ENCODE measurements at regions not wholly inside any gene's neighbourhood (a gene's known extent, or its start where the extent isn't known, plus 50 kb on each side); places are given as distances from the start of the nearest gene placed in this dataset.

- DNase-seq (ENCODE audit: insufficient read length, low spot score) (no peak), FAIRE-seq (no peak)
- no peak for TF ChIP-seq CTCF (IDR thresholded peaks at IDR 0.05; ENCODE audit: insufficient read depth, missing control alignments)
Measured at GRCh38 chr1:95382000-95382786, 148.2 kb downstream of the RWDD3 start.

GRCh38 chr1:95383111-95383510 is 149.1 kb downstream of the RWDD3 start:
- no peak for DNase-seq (ENCODE audit: insufficient read length, low spot score)
- no peak for FAIRE-seq
- no peak for TF ChIP-seq CTCF (IDR thresholded peaks at IDR 0.05; ENCODE audit: insufficient read depth, missing control alignments)

- DNase-seq (ENCODE audit: insufficient read length, low spot score) (no peak), FAIRE-seq (no peak)
- TF ChIP-seq CTCF (IDR thresholded peaks at IDR 0.05; ENCODE audit: insufficient read depth, missing control alignments): no peak
Measured at GRCh38 chr1:95384567-95384966, 150.6 kb downstream of the RWDD3 start.

- TF ChIP-seq CTCF (IDR thresholded peaks at IDR 0.05; ENCODE audit: insufficient read depth, missing control alignments): no peak
- FAIRE-seq: no peak
- no peak for DNase-seq (ENCODE audit: insufficient read length, low spot score)
Measured at GRCh38 chr1:95386371-95386770, 152.4 kb downstream of the RWDD3 start.

GRCh38 chr1:95386915-95387314 is 152.9 kb downstream of the RWDD3 start:
- FAIRE-seq (no peak), DNase-seq (ENCODE audit: insufficient read length, low spot score) (no peak)
- TF ChIP-seq CTCF (IDR thresholded peaks at IDR 0.05; ENCODE audit: insufficient read depth, missing control alignments): no peak

GRCh38 chr1:95388031-95388430 is 154.0 kb downstream of the RWDD3 start:
- no peak for DNase-seq (ENCODE audit: insufficient read length, low spot score)
- no peak for FAIRE-seq
- TF ChIP-seq CTCF (IDR thresholded peaks at IDR 0.05; ENCODE audit: insufficient read depth, missing control alignments): no peak

GRCh38 chr1:95393434-95393833 is 159.4 kb downstream of the RWDD3 start:
- DNase-seq (ENCODE audit: insufficient read length, low spot score): no peak
- FAIRE-seq: no peak
- no peak for TF ChIP-seq CTCF (IDR thresholded peaks at IDR 0.05; ENCODE audit: insufficient read depth, missing control alignments)

Data from D721Med (cell line).